K562 (cell line): ENCODE measurements at regions not wholly inside any gene's neighbourhood (a gene's known extent, or its start where the extent isn't known, plus 50 kb on each side); places are given as distances from the start of the nearest gene placed in this dataset.

Experiments used
- CTCF ChIP-seq, 3 experiments: IDR thresholded peaks in 2 of 3; conservative IDR thresholded peaks in 1 of 3; 2 replicates each; pipeline ENCODE4 v1.5.1; 2011 to 2012; ENCODE audit warnings: low read length in 3 of 3, mild to moderate bottlenecking in 3 of 3, control low read depth in 2 of 3, improper control_type of control experiment in 1 of 3, inconsistent platforms in 1 of 3, low read depth in 1 of 3, mixed read lengths in 1 of 3, moderate library complexity in 1 of 3; ENCODE audit not compliant: insufficient read depth in 2 of 3
- HMGXB4 ChIP-seq: sonication (generic); formaldehyde crosslinking; IDR thresholded peaks from 2 replicates; pipeline ENCODE4 v1.8.1; 2023; ENCODE audit warnings: mild to moderate bottlenecking, missing genetic modification reagents
- HOMEZ ChIP-seq: fragments of 250-450 bp; sonication (Bioruptor Pico); IDR thresholded peaks from 2 replicates; pipeline ENCODE4 v1.4.0; 2020; ENCODE audit warnings: mild to moderate bottlenecking, moderate library complexity
- IRF2 ChIP-seq: sonication (generic); formaldehyde crosslinking; IDR thresholded peaks from 2 replicates; pipeline ENCODE4 v1.8.1; 2022; ENCODE audit warnings: mild to moderate bottlenecking, missing genetic modification reagents
- MEF2A ChIP-seq: IDR thresholded peaks from 2 replicates; pipeline ENCODE4 v1.6.1; 2011; ENCODE audit warnings: low read depth, mild to moderate bottlenecking, low read length, moderate library complexity; ENCODE audit not compliant: control insufficient read depth
- NFRKB ChIP-seq: fragments of 450-650 bp; IDR thresholded peaks from 2 replicates; pipeline ENCODE4 v1.6.1; 2016; ENCODE audit warnings: low read depth
- PREB ChIP-seq: sonication (generic); formaldehyde crosslinking; IDR thresholded peaks from 2 replicates; pipeline ENCODE4 v1.8.1; 2023; ENCODE audit warnings: mild to moderate bottlenecking, missing genetic modification reagents
- RCOR1 ChIP-seq, 2 experiments: IDR thresholded peaks; 2 replicates each; pipeline ENCODE4 v1.6.1; 2012; ENCODE audit warnings: low read depth in 2 of 2, low read length in 2 of 2, borderline replicate concordance in 1 of 2, improper control_type of control experiment in 1 of 2
- SMARCE1 ChIP-seq: fragments of 450-650 bp; IDR thresholded peaks from 2 replicates; pipeline ENCODE4 v1.7.1; 2016; ENCODE audit warnings: mild to moderate bottlenecking
- SMC3 ChIP-seq: conservative IDR thresholded peaks from 2 replicates; pipeline ENCODE4 v1.6.1; 2011; ENCODE audit warnings: low read depth, low read length, improper control_type of control experiment; ENCODE audit not compliant: insufficient read depth
- ZKSCAN3 ChIP-seq: fragments of 250-450 bp; sonication (Bioruptor Pico); IDR thresholded peaks from 2 replicates; pipeline ENCODE4 v1.4.0; 2020
- ZNF121 ChIP-seq: sonication (generic); formaldehyde crosslinking; conservative IDR thresholded peaks from 2 replicates; pipeline ENCODE4 v1.8.0; 2022; ENCODE audit warnings: missing genetic modification reagents
- ZNF124 ChIP-seq: sonication (generic); formaldehyde crosslinking; IDR thresholded peaks from 2 replicates; pipeline ENCODE4 v1.8.1; 2022; ENCODE audit warnings: missing genetic modification reagents
- ZNF76 ChIP-seq: fragments of 250-450 bp; sonication (Bioruptor Pico); IDR thresholded peaks from 2 replicates; pipeline ENCODE4 v1.4.0; 2020; ENCODE audit warnings: mild to moderate bottlenecking, moderate library complexity, borderline replicate concordance

- TF ChIP-seq ZNF124 (CRISPR knock-in tag): no peak
- no peak for TF ChIP-seq HOMEZ (CRISPR knock-in tag)
- TF ChIP-seq NFRKB: no peak
- no peak for TF ChIP-seq ZKSCAN3
- TF ChIP-seq CTCF (IDR thresholded peaks at IDR 0.05 in 2 of 3, conservative IDR thresholded peaks at IDR 0.05 in 1 of 3; ENCODE audit: insufficient read depth in 2 of 3, low read depth in 1 of 3, low read length in 3 of 3): no peak
- no peak for TF ChIP-seq SMC3
- TF ChIP-seq RCOR1 (IDR thresholded peaks at IDR 0.05; ENCODE audit: borderline replicate concordance in 1 of 2, low read depth in 2 of 2, low read length in 2 of 2): no peak
- TF ChIP-seq MEF2A: no peak
- no peak for TF ChIP-seq HMGXB4
- TF ChIP-seq PREB: no peak
- TF ChIP-seq ZNF121 (CRISPR knock-in tag): no peak
- TF ChIP-seq IRF2 (CRISPR knock-in tag): no peak
- no peak for TF ChIP-seq ZNF76 (CRISPR knock-in tag)
- no peak for TF ChIP-seq SMARCE1
Observed at GRCh38 chr6:23851522-23851921, 274.5 kb upstream of the NRSN1 start.
